ENCODE measurements at regions not wholly inside any gene's neighbourhood (a gene's known extent, or its start where the extent isn't known, plus 50 kb on each side); places are given as distances from the start of the nearest gene placed in this dataset.
"Not testable (repeated sequence)": the region's sequence is repeated elsewhere in the genome, so short reads cannot be mapped to it uniquely, and the experiment has no call there.

GRCh38 chr10:45093945-45094344, 93.2 kb downstream of the ZNF22 start:
- no peaks in the 10 kb centered on the region for H3K27me3 ChIP-seq (ENCODE audit: control insufficient read depth in 2 of 2, insufficient read depth in 2 of 2, low read length in 2 of 2)
- H3K4me1 ChIP-seq (ENCODE audit: control insufficient read depth in 2 of 2, insufficient read depth in 2 of 2, low read length in 2 of 2), result no peaks in the 10 kb centered on the region
- H3K4me1 Mint-ChIP-seq, result no peaks in the 10 kb centered on the region
- H3K36me3 Mint-ChIP-seq, result no peaks in the 10 kb centered on the region
- no peak overlapping the region for H3K27ac ChIP-seq (ENCODE audit: low read depth, low read length)
- DNase-seq, result no peak
- H3K4me3 Mint-ChIP-seq, result no peak overlapping the region
- H3K36me3 ChIP-seq (ENCODE audit: control insufficient read depth in 2 of 3, insufficient read depth in 3 of 3, low read length in 3 of 3), result no peaks in the 10 kb centered on the region
- ChIA-PET POLR2A (no interaction called here), CTCF (no interaction called here)
- no peak for ATAC-seq
- intact Hi-C loops (cut with micrococcal nuclease), result no loop called here
- peaks cover 13 to 62% (median 51%) of the 10 kb centered on the region in 5 donors for H3K27me3 Mint-ChIP-seq
- no peak overlapping the region for H3K4me3 ChIP-seq (ENCODE audit: low read length)
- H3K27ac Mint-ChIP-seq, result no peak overlapping the region
- H3K9me3 Mint-ChIP-seq, result peaks cover 0 to 6% (median 0%) of the 10 kb centered on the region in 11 donors
- H3K9me3 ChIP-seq (ENCODE audit: control insufficient read depth in 2 of 3, low read length in 3 of 3), result no peaks in the 10 kb centered on the region

GRCh38 chr10:45095286-45095685, 94.6 kb downstream of the ZNF22 start:
- Mint-ChIP-seq H3K4me1 (no peaks in the 10 kb centered on the region), H3K4me3 (no peak overlapping the region), H3K27ac (no peak overlapping the region), H3K27me3 (peaks cover 16 to 60% (median 51%) of the 10 kb centered on the region in 5 donors), H3K9me3 (peaks cover 0 to 6% (median 0%) of the 10 kb centered on the region in 11 donors), H3K36me3 (no peaks in the 10 kb centered on the region)
- intact Hi-C loops (cut with micrococcal nuclease), result no loop called here
- H3K4me1 ChIP-seq (ENCODE audit: control insufficient read depth in 2 of 2, insufficient read depth in 2 of 2, low read length in 2 of 2), result no peaks in the 10 kb centered on the region
- ATAC-seq (no peak), DNase-seq (no peak)
- no peaks in the 10 kb centered on the region for H3K9me3 ChIP-seq (ENCODE audit: control insufficient read depth in 2 of 3, low read length in 3 of 3)
- H3K27me3 ChIP-seq (ENCODE audit: control insufficient read depth in 2 of 2, insufficient read depth in 2 of 2, low read length in 2 of 2), result no peaks in the 10 kb centered on the region
- H3K4me3 ChIP-seq (ENCODE audit: low read length), result no peak overlapping the region
- CTCF ChIA-PET, result no interaction called here
- POLR2A ChIA-PET, result no interaction called here
- H3K36me3 ChIP-seq (ENCODE audit: control insufficient read depth in 2 of 3, insufficient read depth in 3 of 3, low read length in 3 of 3), result no peaks in the 10 kb centered on the region
- H3K27ac ChIP-seq (ENCODE audit: low read depth, low read length), result no peak overlapping the region

- ATAC-seq, result no peak
- peaks cover 0 to 6% (median 0%) of the 10 kb centered on the region in 11 donors for H3K9me3 Mint-ChIP-seq
- H3K9me3 ChIP-seq (ENCODE audit: control insufficient read depth in 2 of 3, low read length in 3 of 3), result no peaks in the 10 kb centered on the region
- no peak for DNase-seq
- CTCF ChIA-PET, result no interaction called here
- H3K27me3 ChIP-seq (ENCODE audit: control insufficient read depth in 2 of 2, insufficient read depth in 2 of 2, low read length in 2 of 2), result no peaks in the 10 kb centered on the region
- no peak overlapping the region for H3K27ac ChIP-seq (ENCODE audit: low read depth, low read length)
- no peaks in the 10 kb centered on the region for H3K4me1 ChIP-seq (ENCODE audit: control insufficient read depth in 2 of 2, insufficient read depth in 2 of 2, low read length in 2 of 2)
- no peaks in the 10 kb centered on the region for H3K36me3 Mint-ChIP-seq
- H3K4me3 ChIP-seq (ENCODE audit: low read length), result no peak overlapping the region
- intact Hi-C loops (cut with micrococcal nuclease), result no loop called here
- H3K4me3 Mint-ChIP-seq, result no peak overlapping the region
- no peaks in the 10 kb centered on the region for H3K36me3 ChIP-seq (ENCODE audit: control insufficient read depth in 2 of 3, insufficient read depth in 3 of 3, low read length in 3 of 3)
- H3K27ac Mint-ChIP-seq, result no peak overlapping the region
- POLR2A ChIA-PET, result no interaction called here
- H3K27me3 Mint-ChIP-seq, result peaks cover 9 to 58% (median 47%) of the 10 kb centered on the region in 5 donors
- no peaks in the 10 kb centered on the region for H3K4me1 Mint-ChIP-seq
Observed at GRCh38 chr10:45096001-45096400, 95.3 kb downstream of the ZNF22 start.

- Histone ChIP-seq H3K4me3 (ENCODE audit: low read length) (no peak overlapping the region), H3K27me3 (ENCODE audit: control insufficient read depth in 2 of 2, insufficient read depth in 2 of 2, low read length in 2 of 2) (no peaks in the 10 kb centered on the region), H3K9me3 (ENCODE audit: control insufficient read depth in 2 of 3, low read length in 3 of 3) (no peaks in the 10 kb centered on the region), H3K27ac (ENCODE audit: low read depth, low read length) (no peak overlapping the region), H3K4me1 (ENCODE audit: control insufficient read depth in 2 of 2, insufficient read depth in 2 of 2, low read length in 2 of 2) (no peaks in the 10 kb centered on the region), H3K36me3 (ENCODE audit: control insufficient read depth in 2 of 3, insufficient read depth in 3 of 3, low read length in 3 of 3) (no peaks in the 10 kb centered on the region)
- H3K4me1 Mint-ChIP-seq, result peaks cover 0 to 2% (median 0%) of the 10 kb centered on the region in 7 donors
- H3K27me3 Mint-ChIP-seq, result peaks cover 17 to 56% (median 49%) of the 10 kb centered on the region in 5 donors
- peaks cover 0 to 4% (median 0%) of the 10 kb centered on the region in 11 donors for H3K9me3 Mint-ChIP-seq
- no peak overlapping the region for H3K27ac Mint-ChIP-seq
- ChIA-PET CTCF (no interaction called here), POLR2A (no interaction called here)
- ATAC-seq (no peak), DNase-seq (no peak)
- H3K36me3 Mint-ChIP-seq, result peaks cover 0 to 4% (median 0%) of the 10 kb centered on the region in 5 donors
- H3K4me3 Mint-ChIP-seq, result no peak overlapping the region
- intact Hi-C loops (cut with micrococcal nuclease), result no loop called here
Observed at GRCh38 chr10:45100429-45100828, 99.7 kb downstream of the ZNF22 start.

- H3K4me1 Mint-ChIP-seq, result peaks cover 0 to 2% (median 0%) of the 10 kb centered on the region in 7 donors
- intact Hi-C loops (cut with micrococcal nuclease), result no loop called here
- ChIA-PET POLR2A (no interaction called here), CTCF (no interaction called here)
- Histone ChIP-seq H3K36me3 (ENCODE audit: control insufficient read depth in 2 of 3, insufficient read depth in 3 of 3, low read length in 3 of 3) (no peaks in the 10 kb centered on the region), H3K4me3 (ENCODE audit: low read length) (no peak overlapping the region), H3K9me3 (ENCODE audit: control insufficient read depth in 2 of 3, low read length in 3 of 3) (no peaks in the 10 kb centered on the region), H3K4me1 (ENCODE audit: control insufficient read depth in 2 of 2, insufficient read depth in 2 of 2, low read length in 2 of 2) (no peaks in the 10 kb centered on the region), H3K27ac (ENCODE audit: low read depth, low read length) (no peak overlapping the region), H3K27me3 (ENCODE audit: control insufficient read depth in 2 of 2, insufficient read depth in 2 of 2, low read length in 2 of 2) (no peaks in the 10 kb centered on the region)
- H3K4me3 Mint-ChIP-seq, result no peak overlapping the region
- H3K27me3 Mint-ChIP-seq, result peaks cover 24 to 60% (median 43%) of the 10 kb centered on the region in 5 donors
- H3K27ac Mint-ChIP-seq, result no peak overlapping the region
- peaks cover 0 to 2% (median 0%) of the 10 kb centered on the region in 11 donors for H3K9me3 Mint-ChIP-seq
- DNase-seq (no peak), ATAC-seq (no peak)
- peaks cover 0 to 4% (median 0%) of the 10 kb centered on the region in 5 donors for H3K36me3 Mint-ChIP-seq
Observed at GRCh38 chr10:45104674-45105073, 104.0 kb downstream of the ZNF22 start.

- H3K36me3 ChIP-seq (ENCODE audit: control insufficient read depth in 2 of 3, insufficient read depth in 3 of 3, low read length in 3 of 3); H3K9me3 Mint-ChIP-seq; H3K9me3 ChIP-seq (ENCODE audit: control insufficient read depth in 2 of 3, low read length in 3 of 3); POLR2A ChIA-PET; ATAC-seq; intact Hi-C loops (cut with micrococcal nuclease); H3K27ac Mint-ChIP-seq; H3K4me3 ChIP-seq (ENCODE audit: low read length); DNase-seq; H3K27me3 ChIP-seq (ENCODE audit: control insufficient read depth in 2 of 2, insufficient read depth in 2 of 2, low read length in 2 of 2); H3K4me1 Mint-ChIP-seq; H3K36me3 Mint-ChIP-seq; CTCF ChIA-PET; H3K4me3 Mint-ChIP-seq; H3K4me1 ChIP-seq (ENCODE audit: control insufficient read depth in 2 of 2, insufficient read depth in 2 of 2, low read length in 2 of 2); H3K27ac ChIP-seq (ENCODE audit: low read depth, low read length): not testable (repeated sequence)
- peaks cover 21 to 56% (median 42%) of the 10 kb centered on the region in 5 donors for H3K27me3 Mint-ChIP-seq
Observed at GRCh38 chr10:45105309-45105708, 104.6 kb downstream of the ZNF22 start.

- Mint-ChIP-seq H3K27me3 (peaks cover 17 to 53% (median 42%) of the 10 kb centered on the region in 5 donors), H3K36me3 (peaks cover 0 to 4% (median 0%) of the 10 kb centered on the region in 5 donors), H3K27ac (no peak overlapping the region), H3K4me3 (no peak overlapping the region), H3K9me3 (peaks cover 0 to 1% (median 0%) of the 10 kb centered on the region in 11 donors), H3K4me1 (peaks cover 0 to 2% (median 0%) of the 10 kb centered on the region in 7 donors)
- no peak for DNase-seq
- Histone ChIP-seq H3K4me1 (ENCODE audit: control insufficient read depth in 2 of 2, insufficient read depth in 2 of 2, low read length in 2 of 2) (no peaks in the 10 kb centered on the region), H3K27ac (ENCODE audit: low read depth, low read length) (no peak overlapping the region), H3K9me3 (ENCODE audit: control insufficient read depth in 2 of 3, low read length in 3 of 3) (no peaks in the 10 kb centered on the region), H3K27me3 (ENCODE audit: control insufficient read depth in 2 of 2, insufficient read depth in 2 of 2, low read length in 2 of 2) (no peaks in the 10 kb centered on the region), H3K4me3 (ENCODE audit: low read length) (no peak overlapping the region), H3K36me3 (ENCODE audit: control insufficient read depth in 2 of 3, insufficient read depth in 3 of 3, low read length in 3 of 3) (no peaks in the 10 kb centered on the region)
- no peak for ATAC-seq
- CTCF ChIA-PET, result no interaction called here
- intact Hi-C loops (cut with micrococcal nuclease), result no loop called here
- POLR2A ChIA-PET, result no interaction called here
Observed at GRCh38 chr10:45106236-45106856, 105.6 kb downstream of the ZNF22 start.

Data from naive thymus-derived CD4-positive, alpha-beta T cell (primary cell).